Liver (tissue), 7 donors: ENCODE measurements at regions not wholly inside any gene's neighbourhood (a gene's known extent, or its start where the extent isn't known, plus 50 kb on each side); places are given as distances from the start of the nearest gene placed in this dataset.

Experiments
- DNase-seq: peaks from one replicate; pipeline ENCODE4 v3.0.0-alpha.2; 2017; ENCODE audit warnings: low spot score
- H3K27ac ChIP-seq, 2 donors: one replicate each; pipeline ENCODE4 v1.7.0; 2013; ENCODE audit warnings: inconsistent platforms in 2 of 2, low read length in 2 of 2, control low read depth in 1 of 2, low read depth in 1 of 2, mild to moderate bottlenecking in 1 of 2
- H3K27me3 ChIP-seq, 4 donors: one replicate each; pipeline versions ENCODE4 v1.6.1 to v1.7.0; 2013; ENCODE audit warnings: low read length in 3 of 4, inconsistent platforms in 1 of 4, mild to moderate bottlenecking in 1 of 4, moderate library complexity in 1 of 4; ENCODE audit not compliant: control insufficient read depth in 4 of 4, insufficient read depth in 4 of 4
- H3K36me3 ChIP-seq, 4 donors: one replicate each; pipeline versions ENCODE4 v1.6.1 to v1.7.0; 2013; ENCODE audit warnings: low read length in 3 of 4, mild to moderate bottlenecking in 3 of 4, low read depth in 1 of 4, moderate library complexity in 1 of 4; ENCODE audit not compliant: control insufficient read depth in 4 of 4, insufficient read depth in 3 of 4
- H3K4me1 ChIP-seq, 4 donors: one replicate each; pipeline versions ENCODE4 v1.6.1 to v1.7.0; 2013; ENCODE audit warnings: low read length in 3 of 4, mild to moderate bottlenecking in 3 of 4, moderate library complexity in 1 of 4; ENCODE audit not compliant: control insufficient read depth in 4 of 4, insufficient read depth in 4 of 4
- H3K4me3 ChIP-seq, 3 donors: one replicate each; pipeline versions ENCODE4 v1.6.1 to v1.7.0; 2013; ENCODE audit warnings: low read length in 3 of 3, control low read depth in 1 of 3, low read depth in 1 of 3, mild to moderate bottlenecking in 1 of 3
- H3K9ac ChIP-seq, 2 donors: one replicate each; pipeline ENCODE4 v1.7.0; 2013; ENCODE audit warnings: low read length in 2 of 2, mild to moderate bottlenecking in 2 of 2, moderate library complexity in 2 of 2, control low read depth in 1 of 2, low read depth in 1 of 2
- H3K9me3 ChIP-seq, 4 donors: one replicate each; pipeline versions ENCODE4 v1.6.1 to v1.7.0; 2013; ENCODE audit warnings: low read length in 3 of 4; ENCODE audit not compliant: control insufficient read depth in 4 of 4
- ATF3 ChIP-seq: IDR thresholded peaks from 2 replicates; pipeline ENCODE4 v1.6.1; 2016; ENCODE audit warnings: antibody characterized with exemption
- CTCF ChIP-seq: fragments of 150-350 bp; IDR thresholded peaks from 2 replicates; pipeline ENCODE4 v1.5.1; 2017; ENCODE audit warnings: improper control_type of control experiment, low read depth, low read length; ENCODE audit not compliant: missing input control
- EGR1 ChIP-seq, 2 donors: IDR thresholded peaks; 2 replicates each; pipeline ENCODE4 v1.6.1; 2016 to 2018; ENCODE audit warnings: antibody characterized with exemption in 2 of 2, low read depth in 2 of 2
- FOXA1 ChIP-seq: IDR thresholded peaks from 2 replicates; pipeline ENCODE4 v1.6.1; 2016; ENCODE audit warnings: antibody characterized with exemption
- FOXA2 ChIP-seq: IDR thresholded peaks from 2 replicates; pipeline ENCODE4 v1.6.1; 2016; ENCODE audit warnings: antibody characterized with exemption
- GABPA ChIP-seq, 2 donors: IDR thresholded peaks in 1 of 2; conservative IDR thresholded peaks in 1 of 2; 2 replicates each; pipeline ENCODE4 v1.6.1; 2016; ENCODE audit warnings: antibody characterized with exemption in 2 of 2, mild to moderate bottlenecking in 1 of 2, moderate library complexity in 1 of 2
- HNF4A ChIP-seq, 2 donors: conservative IDR thresholded peaks; 2 replicates each; pipeline ENCODE4 v1.6.1; 2016; ENCODE audit warnings: antibody characterized with exemption in 2 of 2, mild to moderate bottlenecking in 2 of 2
- HNF4G ChIP-seq: IDR thresholded peaks from 2 replicates; pipeline ENCODE4 v1.6.1; 2016; ENCODE audit warnings: antibody characterized with exemption
- JUND ChIP-seq, 2 donors: IDR thresholded peaks; 2 replicates each; pipeline ENCODE4 v1.6.1; 2016; ENCODE audit warnings: antibody characterized with exemption in 2 of 2
- MAX ChIP-seq: IDR thresholded peaks from 2 replicates; pipeline ENCODE4 v1.6.1; 2016; ENCODE audit warnings: antibody characterized with exemption
- NR2F2 ChIP-seq: IDR thresholded peaks from 2 replicates; pipeline ENCODE4 v1.6.1; 2016; ENCODE audit warnings: antibody characterized with exemption
- RAD21 ChIP-seq, 2 donors: IDR thresholded peaks; 2 replicates each; pipeline ENCODE4 v1.6.1; 2016; ENCODE audit warnings: antibody characterized with exemption in 2 of 2, mild to moderate bottlenecking in 2 of 2
- REST ChIP-seq: IDR thresholded peaks from 2 replicates; pipeline ENCODE4 v1.6.1; 2016; ENCODE audit warnings: antibody characterized with exemption, mild to moderate bottlenecking
- RXRA ChIP-seq, 2 donors: IDR thresholded peaks; 2 replicates each; pipeline ENCODE4 v1.6.1; 2017 to 2018; ENCODE audit warnings: antibody characterized with exemption in 2 of 2, mild to moderate bottlenecking in 1 of 2
- SP1 ChIP-seq: IDR thresholded peaks from 2 replicates; pipeline ENCODE4 v1.6.1; 2018; ENCODE audit warnings: antibody characterized with exemption, mild to moderate bottlenecking
- TAF1 ChIP-seq: conservative IDR thresholded peaks from 2 replicates; pipeline ENCODE4 v1.6.1; 2016; ENCODE audit warnings: antibody characterized with exemption, mild to moderate bottlenecking
- YY1 ChIP-seq: IDR thresholded peaks from 2 replicates; pipeline ENCODE4 v1.6.1; 2016; ENCODE audit warnings: antibody characterized with exemption, mild to moderate bottlenecking
- TF ChIP-seq, protein P1 (sequence below): IDR thresholded peaks from 2 replicates; pipeline ENCODE4 v1.6.1; 2016; ENCODE audit warnings: antibody characterized with exemption
- donor health status: healthy.
- donor health status: healthy.
- donor health status: healthy.
- donor health status: healthy.

GRCh38 chr13:61151062-61151461 is 264.6 kb downstream of the PCDH20 start:
- DNase-seq = no peak
- Histone ChIP-seq H3K4me1 (no peaks in the 10 kb centered on the region), H3K9me3 (no peaks in the 10 kb centered on the region), H3K36me3 (no peaks in the 10 kb centered on the region), H3K4me3 (no peak overlapping the region), H3K27me3 (no peaks in the 10 kb centered on the region), H3K27ac (no peak overlapping the region), H3K9ac (no peak overlapping the region)
- TF ChIP-seq SP1 (no peak), HNF4G (no peak), REST (no peak), CTCF (no peak), RAD21 (IDR thresholded peaks at IDR 0.05) (no peak), GABPA (IDR thresholded peaks at IDR 0.05 in 1 of 2, conservative IDR thresholded peaks at IDR 0.05 in 1 of 2) (no peak), NR2F2 (no peak), TAF1 (no peak), YY1 (no peak), ATF3 (no peak), EGR1 (IDR thresholded peaks at IDR 0.05; ENCODE audit: low read depth in 2 of 2) (no peak), FOXA2 (no peak), MAX (no peak), RXRA (IDR thresholded peaks at IDR 0.05) (no peak), FOXA1 (no peak), HNF4A (conservative IDR thresholded peaks at IDR 0.05) (no peak), JUND (IDR thresholded peaks at IDR 0.05) (no peak)
- TF ChIP-seq, protein P1, sequence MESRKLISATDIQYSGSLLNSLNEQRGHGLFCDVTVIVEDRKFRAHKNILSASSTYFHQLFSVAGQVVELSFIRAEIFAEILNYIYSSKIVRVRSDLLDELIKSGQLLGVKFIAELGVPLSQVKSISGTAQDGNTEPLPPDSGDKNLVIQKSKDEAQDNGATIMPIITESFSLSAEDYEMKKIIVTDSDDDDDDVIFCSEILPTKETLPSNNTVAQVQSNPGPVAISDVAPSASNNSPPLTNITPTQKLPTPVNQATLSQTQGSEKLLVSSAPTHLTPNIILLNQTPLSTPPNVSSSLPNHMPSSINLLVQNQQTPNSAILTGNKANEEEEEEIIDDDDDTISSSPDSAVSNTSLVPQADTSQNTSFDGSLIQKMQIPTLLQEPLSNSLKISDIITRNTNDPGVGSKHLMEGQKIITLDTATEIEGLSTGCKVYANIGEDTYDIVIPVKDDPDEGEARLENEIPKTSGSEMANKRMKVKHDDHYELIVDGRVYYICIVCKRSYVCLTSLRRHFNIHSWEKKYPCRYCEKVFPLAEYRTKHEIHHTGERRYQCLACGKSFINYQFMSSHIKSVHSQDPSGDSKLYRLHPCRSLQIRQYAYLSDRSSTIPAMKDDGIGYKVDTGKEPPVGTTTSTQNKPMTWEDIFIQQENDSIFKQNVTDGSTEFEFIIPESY = no peak

- Histone ChIP-seq H3K27ac (no peak overlapping the region), H3K27me3 (no peaks in the 10 kb centered on the region), H3K4me1 (no peaks in the 10 kb centered on the region), H3K36me3 (no peaks in the 10 kb centered on the region), H3K9me3 (peaks cover 0 to 6% (median 1%) of the 10 kb centered on the region in 4 donors), H3K9ac (no peak overlapping the region), H3K4me3 (no peak overlapping the region)
- DNase-seq = no peak
- TF ChIP-seq JUND (IDR thresholded peaks at IDR 0.05) (no peak), GABPA (IDR thresholded peaks at IDR 0.05 in 1 of 2, conservative IDR thresholded peaks at IDR 0.05 in 1 of 2) (no peak), CTCF (no peak), MAX (no peak), FOXA1 (no peak), REST (no peak), SP1 (no peak), HNF4A (conservative IDR thresholded peaks at IDR 0.05) (no peak), RAD21 (IDR thresholded peaks at IDR 0.05) (no peak), ATF3 (no peak)
Measured at GRCh38 chr13:61149331-61149730, 266.3 kb downstream of the PCDH20 start.
